IMR-90 (cell line): ENCODE measurements at regions not wholly inside any gene's neighbourhood (a gene's known extent, or its start where the extent isn't known, plus 50 kb on each side); places are given as distances from the start of the nearest gene placed in this dataset.

Source experiments
- ATAC-seq: fragments of 200-7000 bp; cut with Tn5 transposase; 2 replicates; pipeline ENCODE4 v1.9.1; 2020; ENCODE audit warnings: low read depth, mild to moderate bottlenecking, moderate library complexity
- BruUV-seq: library from RNA; stranded (reverse); fragments of 400-500 nt; replicated peaks from 2 replicates; lab custom pipeline; 2021; lab: Mats Ljungman, UMichigan
- CTCF ChIA-PET: fragments of 300-600 bp; formaldehyde crosslinking; extraction: SDS; loops from one replicate; lab custom pipeline; 2021; ENCODE audit warnings: antibody characterized with exemption; lab: Yijun Ruan, JAX
- POLR2A ChIA-PET: fragments of 300-600 bp; sonication (Branson Sonifier 250); formaldehyde crosslinking; loops from one replicate; lab custom pipeline; 2022; ENCODE audit warnings: antibody characterized with exemption; ENCODE audit not compliant: unreplicated experiment; lab: Charles Lee
- DNase-seq: peaks from one replicate; pipeline ENCODE4 v3.0.0; 2013
- H2AFZ ChIP-seq: replicated peaks from 2 replicates; pipeline ENCODE3; 2013; ENCODE audit warnings: low read length, mild to moderate bottlenecking; ENCODE audit not compliant: poor library complexity
- H2AK5ac ChIP-seq: 2 replicates; pipeline ENCODE4 v1.6.1; 2013; ENCODE audit warnings: low read depth, low read length, inconsistent platforms
- H2AK9ac ChIP-seq: replicated peaks from 2 replicates; pipeline ENCODE3; 2013; ENCODE audit warnings: mild to moderate bottlenecking, low read depth, low read length, moderate library complexity; ENCODE audit not compliant: poor library complexity
- H2BK120ac ChIP-seq: 2 replicates; pipeline ENCODE4 v1.6.1; 2013; ENCODE audit warnings: low read depth, low read length, inconsistent platforms
- H2BK15ac ChIP-seq: 3 replicates; pipeline ENCODE4 v1.6.1; 2013; ENCODE audit warnings: low read depth, low read length, inconsistent platforms
- H2BK20ac ChIP-seq: 2 replicates; pipeline ENCODE4 v1.6.1; 2013; ENCODE audit warnings: low read depth, mild to moderate bottlenecking, inconsistent platforms, low read length, moderate library complexity
- H2BK5ac ChIP-seq: 2 replicates; pipeline ENCODE4 v1.6.1; 2013; ENCODE audit warnings: mild to moderate bottlenecking, low read depth, low read length, inconsistent platforms; ENCODE audit not compliant: poor library complexity, severe bottlenecking
- H3K14ac ChIP-seq: replicated peaks from 2 replicates; pipeline ENCODE4 v1.6.1; 2013; ENCODE audit warnings: low read depth, low read length, inconsistent platforms
- H3K18ac ChIP-seq: 2 replicates; pipeline ENCODE4 v1.6.1; 2013; ENCODE audit warnings: low read depth, low read length, control low read depth
- H3K23ac ChIP-seq: 2 replicates; pipeline ENCODE4 v1.6.1; 2013; ENCODE audit warnings: low read depth, low read length, inconsistent platforms
- H3K27ac ChIP-seq: 2 replicates; pipeline ENCODE4 v1.5.1; 2013; ENCODE audit warnings: mild to moderate bottlenecking, control low read depth, low read length; ENCODE audit not compliant: insufficient read depth
- H3K27me3 ChIP-seq: 2 replicates; pipeline ENCODE4 v1.6.1; 2013; ENCODE audit warnings: low read length; ENCODE audit not compliant: control insufficient read depth, insufficient read depth
- H3K36me3 ChIP-seq: 2 replicates; pipeline ENCODE4 v1.6.1; 2013; ENCODE audit warnings: low read length, mixed read lengths; ENCODE audit not compliant: control insufficient read depth, insufficient read depth
- H3K4ac ChIP-seq: 2 replicates; pipeline ENCODE4 v1.6.1; 2013; ENCODE audit warnings: low read depth, low read length, inconsistent platforms
- H3K4me1 ChIP-seq: 2 replicates; pipeline ENCODE4 v1.6.1; 2013; ENCODE audit warnings: low read length, mixed read lengths; ENCODE audit not compliant: control insufficient read depth, insufficient read depth
- H3K4me2 ChIP-seq: 2 replicates; pipeline ENCODE4 v1.6.1; 2013; ENCODE audit warnings: low read depth, mild to moderate bottlenecking, control low read depth, low read length, moderate library complexity
- H3K4me3 ChIP-seq: 2 replicates; pipeline ENCODE4 v1.5.1; 2013; ENCODE audit warnings: low read depth, mild to moderate bottlenecking, control low read depth, low read length, moderate library complexity; ENCODE audit not compliant: insufficient read depth
- H3K56ac ChIP-seq: 2 replicates; pipeline ENCODE4 v1.6.1; 2013; ENCODE audit warnings: low read length, inconsistent platforms; ENCODE audit not compliant: insufficient read depth; ENCODE audit errors: extremely low read depth
- H3K79me1 ChIP-seq, 2 experiments: 2 replicates each; pipeline ENCODE4 v1.6.1; 2013; ENCODE audit warnings: low read length in 2 of 2, inconsistent platforms in 1 of 2, low read depth in 1 of 2
- H3K9ac ChIP-seq: 2 replicates; pipeline ENCODE4 v1.6.1; 2013; ENCODE audit warnings: low read depth, low read length, control low read depth
- H3K9me1 ChIP-seq: 2 replicates; pipeline ENCODE4 v1.6.1; 2013; ENCODE audit warnings: low read length, inconsistent platforms; ENCODE audit not compliant: insufficient read depth
- H3K9me3 ChIP-seq: 2 replicates; pipeline ENCODE4 v1.6.1; 2013; ENCODE audit warnings: low read length; ENCODE audit not compliant: control insufficient read depth, insufficient read depth
- H4K20me1 ChIP-seq: 2 replicates; pipeline ENCODE4 v1.6.1; 2013; ENCODE audit warnings: low read length, inconsistent platforms; ENCODE audit not compliant: insufficient read depth
- H4K5ac ChIP-seq: 2 replicates; pipeline ENCODE4 v1.6.1; 2013; ENCODE audit warnings: mild to moderate bottlenecking, low read depth, low read length, control low read depth
- H4K8ac ChIP-seq, 2 experiments: 2 replicates each; pipeline ENCODE4 v1.6.1; 2013; ENCODE audit warnings: low read depth in 2 of 2, low read length in 2 of 2, control low read depth in 1 of 2, inconsistent platforms in 1 of 2
- H4K91ac ChIP-seq: 2 replicates; pipeline ENCODE4 v1.6.1; 2013; ENCODE audit warnings: low read depth, low read length, inconsistent platforms; ENCODE audit not compliant: insufficient read depth
- BHLHE40 ChIP-seq: fragments of 150-350 bp; IDR thresholded peaks from 2 replicates; pipeline ENCODE4 v1.6.1; 2016; ENCODE audit warnings: mild to moderate bottlenecking, low read depth, low read length
- CEBPB ChIP-seq: IDR thresholded peaks from 2 replicates; pipeline ENCODE4 v1.6.1; 2012; ENCODE audit warnings: low read depth, low read length, improper control_type of control experiment
- CHD1 ChIP-seq: IDR thresholded peaks from 2 replicates; pipeline ENCODE4 v1.6.1; 2012; ENCODE audit warnings: low read depth, low read length, improper control_type of control experiment
- CTCF ChIP-seq: conservative IDR thresholded peaks from 2 replicates; pipeline ENCODE4 v1.5.1; 2012; ENCODE audit warnings: mild to moderate bottlenecking, low read depth, low read length, improper control_type of control experiment
- FOS ChIP-seq: fragments of 150-350 bp; IDR thresholded peaks from 2 replicates; pipeline ENCODE4 v1.6.1; 2016; ENCODE audit warnings: low read depth, low read length
- MAFK ChIP-seq: IDR thresholded peaks from 2 replicates; pipeline ENCODE4 v1.6.1; 2012; ENCODE audit warnings: low read depth, low read length, improper control_type of control experiment
- MAZ ChIP-seq: IDR thresholded peaks from 2 replicates; pipeline ENCODE4 v1.6.1; 2012; ENCODE audit warnings: low read depth, mild to moderate bottlenecking, low read length, improper control_type of control experiment, moderate library complexity, borderline replicate concordance
- MXI1 ChIP-seq: IDR thresholded peaks from 2 replicates; pipeline ENCODE4 v1.6.1; 2012; ENCODE audit warnings: low read depth, mild to moderate bottlenecking, low read length, moderate library complexity, borderline replicate concordance
- NFE2L2 ChIP-seq: fragments of 150-350 bp; IDR thresholded peaks from 2 replicates; pipeline ENCODE4 v1.6.1; 2016; ENCODE audit warnings: low read depth, mild to moderate bottlenecking, low read length
- POLR2A ChIP-seq: IDR thresholded peaks from 2 replicates; pipeline ENCODE4 v1.6.1; 2012; ENCODE audit warnings: mild to moderate bottlenecking, low read depth, low read length
- RAD21 ChIP-seq: IDR thresholded peaks from 2 replicates; pipeline ENCODE4 v1.6.1; 2012; ENCODE audit warnings: low read length, improper control_type of control experiment
- RCOR1 ChIP-seq: IDR thresholded peaks from 2 replicates; pipeline ENCODE4 v1.6.1; 2012; ENCODE audit warnings: mild to moderate bottlenecking, low read length, improper control_type of control experiment; ENCODE audit not compliant: insufficient replicate concordance
- RFX5 ChIP-seq: IDR thresholded peaks from 2 replicates; pipeline ENCODE4 v1.8.0; 2012; ENCODE audit warnings: low read depth, mild to moderate bottlenecking, low read length, moderate library complexity
- SMC3 ChIP-seq: fragments of 150-350 bp; IDR thresholded peaks from 2 replicates; pipeline ENCODE4 v1.6.1; 2016; ENCODE audit warnings: low read depth, mild to moderate bottlenecking, antibody characterized with exemption, low read length, moderate library complexity
- WGBS, 2 experiments: methylation state at CpG; one replicate each; pipeline versions ENCODE4 v1.1.5 to v1.1.7; 2013; ENCODE audit warnings: missing lambda C conversion rate in 2 of 2; ENCODE audit not compliant: insufficient read length in 1 of 2; ENCODE audit errors: extremely low coverage in 2 of 2; 5-methylcytosine and 5-hydroxymethylcytosine counted together
- dilution Hi-C: fragments of 300-500 bp; cut with HindIII; formaldehyde crosslinking; loops from one replicate; pipeline ENCODE4 v1.14.3; 2018; ENCODE audit warnings: low sequenced_read_pairs; ENCODE audit not compliant: unreplicated experiment
- in situ Hi-C: fragments of 300-500 bp; cut with MboI; formaldehyde crosslinking; loops from 3 replicates; pipeline ENCODE4 v1.14.3; 2019; ENCODE audit warnings: low sequenced_read_pairs, inconsistent platforms, mixed read lengths
- intact Hi-C: fragments of 100-400 bp; cut with micrococcal nuclease; formaldehyde crosslinking; loops from 2 replicates; pipeline ENCODE4 v1.10.0; 2022
- TF ChIP-seq, protein P1 (sequence below): fragments of 150-350 bp; IDR thresholded peaks from 2 replicates; pipeline ENCODE4 v1.6.1; 2016; ENCODE audit warnings: low read depth, mild to moderate bottlenecking, low read length, moderate library complexity, borderline replicate concordance
- TF ChIP-seq, protein P2 (sequence below): fragments of 150-350 bp; IDR thresholded peaks from 2 replicates; pipeline ENCODE4 v1.6.1; 2017; ENCODE audit warnings: mild to moderate bottlenecking, antibody characterized with exemption, low read length, low read depth

DNA sequence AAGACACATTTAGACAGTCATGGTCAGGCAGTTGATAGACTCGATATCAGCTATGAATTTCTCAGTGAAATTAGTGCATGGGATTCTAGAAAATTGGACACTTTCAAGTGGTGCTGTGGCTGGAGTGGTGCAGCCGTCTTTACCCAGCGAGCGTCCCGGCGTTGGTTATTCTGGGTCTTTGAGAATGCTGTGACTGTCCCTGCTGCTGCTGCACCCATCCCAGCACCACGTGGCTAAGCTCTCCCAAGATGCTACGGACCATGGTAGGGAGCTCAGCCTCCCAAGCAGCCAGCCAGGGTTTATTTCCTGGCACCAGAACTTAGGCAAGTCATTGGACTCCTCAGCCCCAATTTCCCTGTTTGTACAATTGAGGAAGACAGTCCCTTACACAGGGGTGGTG, 147.2 kb upstream of the RPS6KA2 start:
- peaks cover 19% of the 10 kb centered on the region; the same call in 1 of the 2 replicates for H3K27me3 ChIP-seq
- no peak overlapping the region for H2BK20ac ChIP-seq
- H2AK9ac ChIP-seq, result no peak overlapping the region
- no peak overlapping the region for H2AFZ ChIP-seq
- no peak for ATAC-seq
- no peak overlapping the region for H2AK5ac ChIP-seq
- H3K27ac ChIP-seq, result no peak overlapping the region
- no peak overlapping the region for H3K4me2 ChIP-seq
- POLR2A ChIA-PET, result no interaction called here
- BruUV-seq, result no TSS peak
- in situ Hi-C loops, result no loop called here
- no peaks in the 10 kb centered on the region for H3K79me1 ChIP-seq
- no peak overlapping the region for H4K8ac ChIP-seq
- CTCF ChIA-PET, result interaction anchor here (1.0 to 3.7 kb wide), 5 partner anchors 21 to 215 kb away, joined by 3 to 16 read pairs (median 4); no protein-coding TSS in a partner anchor
- H3K4me3 ChIP-seq, result no peak overlapping the region
- no peaks in the 10 kb centered on the region for H3K9me3 ChIP-seq
- dilution Hi-C loops, result no loop called here
- no peak overlapping the region for H4K91ac ChIP-seq
- no peaks in the 10 kb centered on the region for H3K4me1 ChIP-seq
- no peak overlapping the region for H2BK5ac ChIP-seq
- H3K23ac ChIP-seq, result no peak overlapping the region
- WGBS, 2 experiments, result 100% methylated on average over 5 of the region's 8 CpGs; no CpG with 5 or more reads in 1 of the 2 experiments
- H3K9ac ChIP-seq, result no peak overlapping the region
- intact Hi-C loops, result loop anchor here (10.0 kb wide), 1 partner anchor 1121 kb away; no protein-coding TSS in a partner anchor
- no peak overlapping the region for H3K4ac ChIP-seq
- H2BK120ac ChIP-seq, result no peak overlapping the region
- no peak overlapping the region for H4K5ac ChIP-seq
- H3K9me1 ChIP-seq, result no peaks in the 10 kb centered on the region
- H2BK15ac ChIP-seq, result no peak overlapping the region
- no peak overlapping the region for H3K56ac ChIP-seq
- DNase-seq, result no peak
- no peak overlapping the region for H3K18ac ChIP-seq
- no peak overlapping the region for H3K14ac ChIP-seq
- H4K20me1 ChIP-seq, result no peaks in the 10 kb centered on the region
- TF ChIP-seq, protein P1, sequence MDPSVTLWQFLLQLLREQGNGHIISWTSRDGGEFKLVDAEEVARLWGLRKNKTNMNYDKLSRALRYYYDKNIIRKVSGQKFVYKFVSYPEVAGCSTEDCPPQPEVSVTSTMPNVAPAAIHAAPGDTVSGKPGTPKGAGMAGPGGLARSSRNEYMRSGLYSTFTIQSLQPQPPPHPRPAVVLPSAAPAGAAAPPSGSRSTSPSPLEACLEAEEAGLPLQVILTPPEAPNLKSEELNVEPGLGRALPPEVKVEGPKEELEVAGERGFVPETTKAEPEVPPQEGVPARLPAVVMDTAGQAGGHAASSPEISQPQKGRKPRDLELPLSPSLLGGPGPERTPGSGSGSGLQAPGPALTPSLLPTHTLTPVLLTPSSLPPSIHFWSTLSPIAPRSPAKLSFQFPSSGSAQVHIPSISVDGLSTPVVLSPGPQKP, result no peak
- no peak for TF ChIP-seq MAFK
- TF ChIP-seq RCOR1, result no peak
- TF ChIP-seq RFX5, result no peak
- no peak for TF ChIP-seq MXI1
- no peak for TF ChIP-seq RAD21
- no peak for TF ChIP-seq CHD1
- TF ChIP-seq FOS, result no peak
- TF ChIP-seq BHLHE40, result no peak
- no peak for TF ChIP-seq SMC3
- TF ChIP-seq, protein P2, sequence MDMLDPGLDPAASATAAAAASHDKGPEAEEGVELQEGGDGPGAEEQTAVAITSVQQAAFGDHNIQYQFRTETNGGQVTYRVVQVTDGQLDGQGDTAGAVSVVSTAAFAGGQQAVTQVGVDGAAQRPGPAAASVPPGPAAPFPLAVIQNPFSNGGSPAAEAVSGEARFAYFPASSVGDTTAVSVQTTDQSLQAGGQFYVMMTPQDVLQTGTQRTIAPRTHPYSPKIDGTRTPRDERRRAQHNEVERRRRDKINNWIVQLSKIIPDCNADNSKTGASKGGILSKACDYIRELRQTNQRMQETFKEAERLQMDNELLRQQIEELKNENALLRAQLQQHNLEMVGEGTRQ, result no peak
- no peak for TF ChIP-seq NFE2L2
- no peak for TF ChIP-seq CTCF
- TF ChIP-seq POLR2A, result no peak
- no peak for TF ChIP-seq CEBPB
- no peak for TF ChIP-seq MAZ
- H3K36me3 ChIP-seq, result no peaks in the 10 kb centered on the region
